NT2/D1 (cell line): ENCODE measurements at regions not wholly inside any gene's neighbourhood (a gene's known extent, or its start where the extent isn't known, plus 50 kb on each side); places are given as distances from the start of the nearest gene placed in this dataset.

ENCODE experiments used
- SUZ12 ChIP-seq: IDR thresholded peaks from 2 replicates; pipeline ENCODE4 v1.6.1; 2011; ENCODE audit not compliant: insufficient read length, insufficient read depth; ENCODE audit errors: extremely low read depth
- YY1 ChIP-seq: IDR thresholded peaks from 2 replicates; pipeline ENCODE4 v1.6.1; 2011; ENCODE audit not compliant: insufficient read length, insufficient read depth
- ZNF274 ChIP-seq: IDR thresholded peaks from 2 replicates; pipeline ENCODE4 v1.6.1; 2011; ENCODE audit warnings: mild to moderate bottlenecking, low read depth, low read length

DNA sequence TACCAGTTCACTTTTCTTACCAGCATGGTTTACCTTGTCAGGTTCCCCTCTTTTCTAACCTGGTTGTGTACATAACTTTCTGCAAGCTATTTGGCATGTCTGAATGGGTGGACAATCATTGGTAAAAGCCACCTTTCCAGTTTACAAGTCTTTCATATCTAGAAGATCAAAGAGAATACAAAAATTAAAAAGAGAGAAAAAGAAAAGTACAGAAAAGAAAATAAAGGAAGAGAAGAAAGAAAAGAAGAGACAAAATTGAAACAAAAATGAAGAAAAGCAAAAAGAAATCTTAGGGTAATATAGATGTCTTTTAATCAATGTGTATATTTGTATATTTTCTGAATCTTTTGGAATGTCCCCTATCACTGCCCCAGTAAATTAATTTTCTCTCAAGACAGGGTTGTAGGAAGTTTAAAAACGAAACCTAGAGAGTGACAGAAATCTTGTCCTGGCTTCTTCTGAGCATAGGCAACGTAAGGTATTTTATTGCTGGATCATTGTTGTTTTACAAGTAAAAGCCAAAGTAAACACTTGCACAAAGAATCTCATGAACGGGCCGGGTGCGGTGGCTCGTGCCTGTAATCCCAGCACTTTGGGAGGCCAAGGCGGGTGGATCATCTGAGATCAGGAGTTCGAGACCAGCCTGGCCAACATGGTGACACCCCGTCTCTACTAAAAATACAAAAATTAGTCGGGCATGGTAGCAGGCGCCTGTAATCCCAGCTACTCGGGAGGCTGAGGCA lies 98.7 kb upstream of the IFNE start:
- TF ChIP-seq YY1 = no peak
- no peak for TF ChIP-seq ZNF274
- no peak for TF ChIP-seq SUZ12
